HG03060 (cell line): ENCODE measurements at regions not wholly inside any gene's neighbourhood (a gene's known extent, or its start where the extent isn't known, plus 50 kb on each side); places are given as distances from the start of the nearest gene placed in this dataset.
A peak's percentile ranks its signal among the peaks of the same experiment; 100 is the strongest.

Source experiments
- ATAC-seq: cut with Tn5 transposase; IDR thresholded peaks from one replicate; pipeline ENCODE4 v1.9.1; 2021; ENCODE audit warnings: low read depth, moderate number of reproducible peaks; ENCODE audit not compliant: unreplicated experiment

GRCh38 chr6:118761645-118762044, 110.3 kb upstream of the CEP85L start:
- ATAC-seq = no peak

GRCh38 chr6:118758946-118759345, 107.6 kb upstream of the CEP85L start:
- ATAC-seq = no peak

- ATAC-seq = no peak
Measured at GRCh38 chr6:118755941-118756646, 104.7 kb upstream of the CEP85L start.

GRCh38 chr6:118752803-118753202, 101.4 kb upstream of the CEP85L start:
- ATAC-seq = no peak

GRCh38 chr6:118751072-118751471, 99.7 kb upstream of the CEP85L start:
- ATAC-seq = no peak

GRCh38 chr6:118750143-118750542, 98.8 kb upstream of the CEP85L start:
- no peak for ATAC-seq

- no peak for ATAC-seq
Measured at GRCh38 chr6:118748311-118749062, 97.1 kb upstream of the CEP85L start.

GRCh38 chr6:118746825-118747174, 95.4 kb upstream of the CEP85L start:
- no peak for ATAC-seq

- no peak for ATAC-seq
Measured at GRCh38 chr6:118746145-118746824, 94.9 kb upstream of the CEP85L start.

GRCh38 chr6:118745156-118745555, 93.8 kb upstream of the CEP85L start:
- no peak for ATAC-seq

- no peak for ATAC-seq
Measured at GRCh38 chr6:118744261-118744941, 93.0 kb upstream of the CEP85L start.

GRCh38 chr6:118743746-118744145, 92.4 kb upstream of the CEP85L start:
- no peak for ATAC-seq

GRCh38 chr6:118740372-118740771, 89.0 kb upstream of the CEP85L start:
- no peak for ATAC-seq

GRCh38 chr6:118739696-118740353, 88.4 kb upstream of the CEP85L start:
- no peak for ATAC-seq

GRCh38 chr6:118736440-118736839, 85.0 kb upstream of the CEP85L start:
- ATAC-seq = no peak

- ATAC-seq = no peak
Measured at GRCh38 chr6:118735320-118735719, 83.9 kb upstream of the CEP85L start.

- no peak for ATAC-seq
Measured at GRCh38 chr6:118725944-118726343, 74.6 kb upstream of the CEP85L start.

- peak; percentile 92 for ATAC-seq
Measured at GRCh38 chr6:118724211-118724610, 72.8 kb upstream of the CEP85L start.

- ATAC-seq = no peak
Measured at GRCh38 chr6:118722829-118723813, 71.7 kb upstream of the CEP85L start.
